K562 (cell line): ENCODE measurements at regions not wholly inside any gene's neighbourhood (a gene's known extent, or its start where the extent isn't known, plus 50 kb on each side); places are given as distances from the start of the nearest gene placed in this dataset.

Source experiments
- ATAC-seq: fragments of 200-7000 bp; cut with Tn5 transposase; 3 replicates; pipeline ENCODE4 v1.9.1; 2020; ENCODE audit warnings: moderate library complexity
- BruUV-seq: library from RNA; stranded (reverse); fragments of 400-500 nt; replicated peaks from 2 replicates; lab custom pipeline; 2021; lab: Mats Ljungman, UMichigan
- CTCF ChIA-PET: fragments of 300-600 bp; formaldehyde crosslinking; extraction: SDS; loops from one replicate; lab custom pipeline; 2021; ENCODE audit warnings: low intra/inter-chr PET ratio; lab: Yijun Ruan, JAX
- POLR2A ChIA-PET: fragments of 300-600, 350-650 bp; sonication (Branson Sonifier 250); formaldehyde crosslinking; extraction: SDS; loops from one replicate; lab custom pipeline; 2021; ENCODE audit warnings: antibody characterized with exemption, inconsistent platforms; lab: Yijun Ruan, JAX
- DNase-seq, 4 experiments: peaks; one replicate each; pipeline versions ENCODE4 v3.0.0 to v3.0.0-alpha.2; 2011 to 2018; ENCODE audit warnings: low spot score in 3 of 4, mixed read lengths in 3 of 4; ENCODE audit errors: extremely low read depth in 1 of 4
- FAIRE-seq: peaks from 2 replicates; lab custom pipeline; 2011; peaks lifted over from hg19 to GRCh38; lab: Jason Lieb, UNC
- H2AFZ ChIP-seq: 2 replicates; pipeline ENCODE4 v1.6.0; 2011; ENCODE audit warnings: low read depth, low read length, control low read depth, inconsistent platforms
- H3K27ac ChIP-seq: fragments of 200-600 bp; 3 replicates; pipeline ENCODE4 v1.8.0; 2011; ENCODE audit warnings: low read depth, mild to moderate bottlenecking, control low read depth, inconsistent platforms, low read length, moderate library complexity, mixed read lengths; ENCODE audit errors: extremely low read depth
- H3K27me3 ChIP-seq, 2 experiments: fragments of 300-600 bp in 1 of 2; 2 replicates in 1 of 2; 3 replicates in 1 of 2; pipeline versions ENCODE4 v1.6.0 to v1.8.0; 2011; ENCODE audit warnings: inconsistent platforms in 2 of 2, low read length in 2 of 2, mild to moderate bottlenecking in 1 of 2, mixed read lengths in 1 of 2, moderate library complexity in 1 of 2; ENCODE audit not compliant: control insufficient read depth in 2 of 2, insufficient read depth in 2 of 2
- H3K36me3 ChIP-seq: fragments of 300-600 bp; 3 replicates; pipeline ENCODE4 v1.8.0; 2011; ENCODE audit warnings: mild to moderate bottlenecking, low read length, inconsistent platforms; ENCODE audit not compliant: control insufficient read depth, insufficient read depth
- H3K4me1 ChIP-seq, 2 experiments: fragments of 200-600 bp in 1 of 2; replicated peaks in 1 of 2; 2 replicates in 1 of 2; 3 replicates in 1 of 2; pipeline versions ENCODE4 v1.5.1 to v1.8.0; 2011; ENCODE audit warnings: inconsistent platforms in 2 of 2, low read length in 2 of 2, mild to moderate bottlenecking in 1 of 2, mixed read lengths in 1 of 2, moderate library complexity in 1 of 2; ENCODE audit not compliant: control insufficient read depth in 2 of 2, insufficient read depth in 2 of 2
- H3K4me2 ChIP-seq: 2 replicates; pipeline ENCODE4 v1.6.1; 2011; ENCODE audit warnings: low read length, control low read depth, inconsistent platforms, mixed read lengths; ENCODE audit not compliant: insufficient read depth
- H3K4me3 ChIP-seq: fragments of 200-600 bp; sonication (generic), shearing (Covaris generic); 2 replicates; pipeline ENCODE4 v1.5.1; 2016; ENCODE audit warnings: control low read depth, inconsistent platforms
- H3K79me2 ChIP-seq: fragments of 200-600 bp; 3 replicates; pipeline ENCODE4 v1.8.0; 2011; ENCODE audit warnings: low read length, inconsistent platforms; ENCODE audit not compliant: control insufficient read depth, insufficient read depth
- H3K9ac ChIP-seq, 2 experiments: 2 replicates each; pipeline versions ENCODE4 v1.6.0 to v1.6.1; 2011; ENCODE audit warnings: low read depth in 2 of 2, low read length in 2 of 2, control low read depth in 1 of 2, inconsistent platforms in 1 of 2, mild to moderate bottlenecking in 1 of 2, mixed read lengths in 1 of 2; ENCODE audit not compliant: insufficient read depth in 1 of 2
- H3K9me1 ChIP-seq: one replicate; pipeline ENCODE4 v1.6.0; 2011; ENCODE audit warnings: inconsistent platforms, mild to moderate bottlenecking, low read length, moderate library complexity; ENCODE audit not compliant: control insufficient read depth, insufficient read depth
- H3K9me3 ChIP-seq: replicated peaks from 2 replicates; pipeline ENCODE4 v1.5.1; 2011; ENCODE audit warnings: low read depth, low read length, inconsistent platforms; ENCODE audit not compliant: control insufficient read depth, insufficient read depth
- H4K20me1 ChIP-seq: replicated peaks from 2 replicates; pipeline ENCODE4 v1.6.1; 2011; ENCODE audit warnings: low read length, inconsistent platforms, mixed read lengths; ENCODE audit not compliant: control insufficient read depth, insufficient read depth
- CAMTA2 ChIP-seq: fragments of 250-450 bp; sonication (Bioruptor Pico); conservative IDR thresholded peaks from 2 replicates; pipeline ENCODE4 v1.5.1; 2022
- JUN ChIP-seq, 2 experiments: sonication (generic) in 1 of 2; formaldehyde crosslinking in 1 of 2; IDR thresholded peaks; 2 replicates each; pipeline versions ENCODE4 v1.6.1 to v1.8.0; 2012 to 2022; ENCODE audit warnings: borderline replicate concordance in 2 of 2, mild to moderate bottlenecking in 2 of 2, improper control_type of control experiment in 1 of 2, low read depth in 1 of 2, low read length in 1 of 2, missing genetic modification reagents in 1 of 2
- KDM2B ChIP-seq: fragments of 250-450 bp; sonication (Bioruptor Pico); IDR thresholded peaks from 2 replicates; pipeline ENCODE4 v1.8.0; 2021; ENCODE audit warnings: mild to moderate bottlenecking, moderate library complexity
- POLR2H ChIP-seq: IDR thresholded peaks from 2 replicates; pipeline ENCODE4 v1.6.1; 2016; ENCODE audit warnings: missing genetic modification characterization, low read depth, mild to moderate bottlenecking, control low read depth, missing compliant biosample characterization, moderate library complexity
- RAD21 ChIP-seq, 2 experiments: fragments of 250-450 bp in 1 of 2; fragments of 450-650 bp in 1 of 2; sonication (Bioruptor Pico) in 1 of 2; formaldehyde crosslinking in 1 of 2; IDR thresholded peaks in 1 of 2; conservative IDR thresholded peaks in 1 of 2; 2 replicates each; pipeline versions ENCODE4 v1.4.0 to v1.8.0; 2020 to 2022; ENCODE audit warnings: mild to moderate bottlenecking in 2 of 2, moderate library complexity in 1 of 2
- SREBF2 ChIP-seq: sonication (generic); formaldehyde crosslinking; IDR thresholded peaks from 2 replicates; pipeline ENCODE4 v1.4.0; 2020; ENCODE audit warnings: mild to moderate bottlenecking, missing genetic modification reagents
- TARDBP ChIP-seq: fragments of 450-650 bp; IDR thresholded peaks from 2 replicates; pipeline ENCODE4 v1.6.1; 2016
- THRA ChIP-seq: fragments of 450-650 bp; IDR thresholded peaks from 2 replicates; pipeline ENCODE4 v1.6.1; 2017; ENCODE audit warnings: mild to moderate bottlenecking, moderate library complexity
- ZBTB1 ChIP-seq: sonication (generic); formaldehyde crosslinking; IDR thresholded peaks from 2 replicates; pipeline ENCODE4 v1.8.1; 2023; ENCODE audit warnings: missing genetic modification reagents, low read depth, mild to moderate bottlenecking, borderline replicate concordance
- ZFP36 ChIP-seq: fragments of 150-350 bp; IDR thresholded peaks from 2 replicates; pipeline ENCODE4 v1.6.1; 2018; ENCODE audit warnings: low read length, low read depth; ENCODE audit not compliant: partially characterized antibody
- ZNF146 ChIP-seq: IDR thresholded peaks from one replicate; pipeline ENCODE4 v1.6.1; 2018; ENCODE audit warnings: missing compliant biosample characterization; ENCODE audit not compliant: unreplicated experiment
- ZNF184 ChIP-seq: sonication (generic); formaldehyde crosslinking; IDR thresholded peaks from 2 replicates; pipeline ENCODE4 v1.5.0; 2020; ENCODE audit warnings: missing genetic modification reagents
- ZNF717 ChIP-seq: fragments of 250-450 bp; sonication (Bioruptor Pico); IDR thresholded peaks from 2 replicates; pipeline ENCODE4 v1.5.0; 2021
- ZNF75A ChIP-seq: fragments of 450-650 bp; formaldehyde crosslinking; IDR thresholded peaks from 2 replicates; pipeline ENCODE4 v1.4.0; 2020; ENCODE audit warnings: mild to moderate bottlenecking
- WGBS: fragments of 100-300 bp; shearing (Covaris generic); methylation state at CpG from one replicate; pipeline ENCODE4 v1.1.6; 2016; ENCODE audit warnings: low coverage, mixed read lengths; ENCODE audit not compliant: insufficient coverage; ENCODE audit errors: missing lambda C conversion rate; 5-methylcytosine and 5-hydroxymethylcytosine counted together
- in situ Hi-C: fragments of 300-500 bp; cut with MboI; formaldehyde crosslinking; loops from 4 replicates; pipeline ENCODE4 v1.15.0; 2018; ENCODE audit warnings: inconsistent platforms, mixed read lengths
- intact Hi-C: fragments of 100-400 bp; cut with micrococcal nuclease; formaldehyde crosslinking; loops from 2 replicates; pipeline ENCODE4 v1.14.2; 2022
- TF ChIP-seq, protein P1 (sequence below): fragments of 150-350 bp; IDR thresholded peaks from 2 replicates; pipeline ENCODE4 v1.6.1; 2014; ENCODE audit warnings: low read depth, mild to moderate bottlenecking, low read length, borderline replicate concordance
- TF ChIP-seq, protein P2 (sequence below): fragments of 450-650 bp; IDR thresholded peaks from one replicate; pipeline ENCODE4 v1.6.1; 2018; ENCODE audit warnings: mild to moderate bottlenecking, moderate library complexity; ENCODE audit not compliant: partially characterized antibody

DNA sequence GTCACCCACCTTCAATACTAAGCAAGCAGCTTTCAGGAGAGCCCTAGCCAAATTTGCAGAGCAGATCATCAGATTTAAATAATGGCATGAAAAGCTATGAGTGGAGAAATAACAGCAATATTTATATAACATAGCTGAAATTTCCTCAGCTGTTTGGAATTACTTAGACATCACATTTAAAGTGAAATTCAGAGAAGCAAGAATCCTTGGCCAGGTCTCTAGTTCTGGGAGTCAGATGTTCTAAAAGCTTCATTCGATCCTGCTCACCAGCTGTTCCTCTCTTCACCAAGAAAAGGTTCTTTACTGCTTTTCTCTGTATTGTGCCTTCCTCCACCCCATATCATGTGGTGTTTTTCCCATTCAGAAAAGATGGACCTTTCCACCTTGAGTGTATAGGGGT is 152.3 kb upstream of the JAG1 start:
- Histone ChIP-seq H3K9me3 (no peaks in the 10 kb centered on the region), H3K79me2 (no peaks in the 10 kb centered on the region), H3K27me3 (no peaks in the 10 kb centered on the region), H3K36me3 (no peaks in the 10 kb centered on the region), H3K9ac (no peak overlapping the region), H3K9me1 (no peaks in the 10 kb centered on the region), H3K27ac (no peak overlapping the region), H3K4me2 (no peak overlapping the region), H3K4me1 (no peaks in the 10 kb centered on the region), H4K20me1 (no peaks in the 10 kb centered on the region), H3K4me3 (no peak overlapping the region), H2AFZ (no peak overlapping the region)
- ATAC-seq (no peak), DNase-seq (no peak), FAIRE-seq (no peak)
- ChIA-PET CTCF (no interaction called here), POLR2A (interaction anchor here (0.6 kb wide), 1 partner anchor 1135 kb away, joined by 3 read pairs; no protein-coding TSS in a partner anchor)
- in situ Hi-C loops (no loop called here), intact Hi-C loops (no loop called here)
- 0% methylated on average over 1 of the region's 1 CpG for WGBS
- no TSS peak for BruUV-seq
- TF ChIP-seq ZNF717 (CRISPR knock-in tag) (no peak), TARDBP (no peak), SREBF2 (CRISPR knock-in tag) (no peak), ZFP36 (no peak), POLR2H (tag) (no peak), KDM2B (CRISPR knock-in tag) (no peak), JUN (IDR thresholded peaks at IDR 0.05; ENCODE audit: borderline replicate concordance, low read depth, low read length) (no peak), JUN (CRISPR knock-in tag; IDR thresholded peaks at IDR 0.05; ENCODE audit: borderline replicate concordance) (no peak), ZNF75A (CRISPR knock-in tag) (no peak), ZBTB1 (CRISPR knock-in tag) (no peak), ZNF146 (CRISPR knock-in tag) (no peak), ZNF184 (CRISPR knock-in tag) (no peak), RAD21 (CRISPR knock-in tag; conservative IDR thresholded peaks at IDR 0.05 in 1 of 2, IDR thresholded peaks at IDR 0.05 in 1 of 2) (no peak), CAMTA2 (CRISPR knock-in tag) (no peak), THRA (no peak)
- TF ChIP-seq, protein P1, sequence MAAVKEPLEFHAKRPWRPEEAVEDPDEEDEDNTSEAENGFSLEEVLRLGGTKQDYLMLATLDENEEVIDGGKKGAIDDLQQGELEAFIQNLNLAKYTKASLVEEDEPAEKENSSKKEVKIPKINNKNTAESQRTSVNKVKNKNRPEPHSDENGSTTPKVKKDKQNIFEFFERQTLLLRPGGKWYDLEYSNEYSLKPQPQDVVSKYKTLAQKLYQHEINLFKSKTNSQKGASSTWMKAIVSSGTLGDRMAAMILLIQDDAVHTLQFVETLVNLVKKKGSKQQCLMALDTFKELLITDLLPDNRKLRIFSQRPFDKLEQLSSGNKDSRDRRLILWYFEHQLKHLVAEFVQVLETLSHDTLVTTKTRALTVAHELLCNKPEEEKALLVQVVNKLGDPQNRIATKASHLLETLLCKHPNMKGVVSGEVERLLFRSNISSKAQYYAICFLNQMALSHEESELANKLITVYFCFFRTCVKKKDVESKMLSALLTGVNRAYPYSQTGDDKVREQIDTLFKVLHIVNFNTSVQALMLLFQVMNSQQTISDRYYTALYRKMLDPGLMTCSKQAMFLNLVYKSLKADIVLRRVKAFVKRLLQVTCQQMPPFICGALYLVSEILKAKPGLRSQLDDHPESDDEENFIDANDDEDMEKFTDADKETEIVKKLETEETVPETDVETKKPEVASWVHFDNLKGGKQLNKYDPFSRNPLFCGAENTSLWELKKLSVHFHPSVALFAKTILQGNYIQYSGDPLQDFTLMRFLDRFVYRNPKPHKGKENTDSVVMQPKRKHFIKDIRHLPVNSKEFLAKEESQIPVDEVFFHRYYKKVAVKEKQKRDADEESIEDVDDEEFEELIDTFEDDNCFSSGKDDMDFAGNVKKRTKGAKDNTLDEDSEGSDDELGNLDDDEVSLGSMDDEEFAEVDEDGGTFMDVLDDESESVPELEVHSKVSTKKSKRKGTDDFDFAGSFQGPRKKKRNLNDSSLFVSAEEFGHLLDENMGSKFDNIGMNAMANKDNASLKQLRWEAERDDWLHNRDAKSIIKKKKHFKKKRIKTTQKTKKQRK = no peak
- TF ChIP-seq, protein P2, sequence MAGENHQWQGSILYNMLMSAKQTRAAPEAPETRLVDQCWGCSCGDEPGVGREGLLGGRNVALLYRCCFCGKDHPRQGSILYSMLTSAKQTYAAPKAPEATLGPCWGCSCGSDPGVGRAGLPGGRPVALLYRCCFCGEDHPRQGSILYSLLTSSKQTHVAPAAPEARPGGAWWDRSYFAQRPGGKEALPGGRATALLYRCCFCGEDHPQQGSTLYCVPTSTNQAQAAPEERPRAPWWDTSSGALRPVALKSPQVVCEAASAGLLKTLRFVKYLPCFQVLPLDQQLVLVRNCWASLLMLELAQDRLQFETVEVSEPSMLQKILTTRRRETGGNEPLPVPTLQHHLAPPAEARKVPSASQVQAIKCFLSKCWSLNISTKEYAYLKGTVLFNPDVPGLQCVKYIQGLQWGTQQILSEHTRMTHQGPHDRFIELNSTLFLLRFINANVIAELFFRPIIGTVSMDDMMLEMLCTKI = no peak
